ENCODE measurements at regions not wholly inside any gene's neighbourhood (a gene's known extent, or its start where the extent isn't known, plus 50 kb on each side); places are given as distances from the start of the nearest gene placed in this dataset.

GRCh38 chr12:13635709-13636108 lies 345.7 kb downstream of the GRIN2B start:
- H3K4me3 ChIP-seq: no peak overlapping the region
- no peaks in the 10 kb centered on the region for H3K9me3 ChIP-seq (replicated peaks; ENCODE audit: control insufficient read depth, insufficient read depth, low read length)
- H3K36me3 ChIP-seq (ENCODE audit: control insufficient read depth in 2 of 2, insufficient read depth in 2 of 2, low read length in 1 of 2): no peaks in the 10 kb centered on the region
- no peak overlapping the region for H3K27ac ChIP-seq (ENCODE audit: control insufficient read depth, insufficient read depth)
- ATAC-seq: no peak
- no peaks in the 10 kb centered on the region for H3K27me3 ChIP-seq (replicated peaks in 1 of 2; ENCODE audit: control insufficient read depth in 2 of 2, insufficient read depth in 2 of 2, low read length in 1 of 2)
- H3K9ac ChIP-seq (ENCODE audit: control insufficient read depth, insufficient read depth, low read length): no peak overlapping the region
- ChIA-PET RAD21 (ENCODE audit: unreplicated experiment) (no interaction called here), SMC1A (ENCODE audit: uncharacterized antibody, unreplicated experiment) (no interaction called here), CTCF (no interaction called here), POLR2A (no interaction called here)
- H3K4me2 ChIP-seq (ENCODE audit: control insufficient read depth, insufficient read depth): no peak overlapping the region
- in situ Hi-C loops (cut with MboI): no loop called here
- WGBS (ENCODE audit: insufficient coverage, insufficient replicate concordance, low lambda C conversion rate, missing lambda C conversion rate): 0% methylated on average over 2 of the region's 2 CpGs
- no peak overlapping the region for H2AFZ ChIP-seq (ENCODE audit: control insufficient read depth, low read depth, low read length)
- TF ChIP-seq EED (IDR thresholded peaks at IDR 0.05; ENCODE audit: low read depth): no peak
- TF ChIP-seq, protein P1, sequence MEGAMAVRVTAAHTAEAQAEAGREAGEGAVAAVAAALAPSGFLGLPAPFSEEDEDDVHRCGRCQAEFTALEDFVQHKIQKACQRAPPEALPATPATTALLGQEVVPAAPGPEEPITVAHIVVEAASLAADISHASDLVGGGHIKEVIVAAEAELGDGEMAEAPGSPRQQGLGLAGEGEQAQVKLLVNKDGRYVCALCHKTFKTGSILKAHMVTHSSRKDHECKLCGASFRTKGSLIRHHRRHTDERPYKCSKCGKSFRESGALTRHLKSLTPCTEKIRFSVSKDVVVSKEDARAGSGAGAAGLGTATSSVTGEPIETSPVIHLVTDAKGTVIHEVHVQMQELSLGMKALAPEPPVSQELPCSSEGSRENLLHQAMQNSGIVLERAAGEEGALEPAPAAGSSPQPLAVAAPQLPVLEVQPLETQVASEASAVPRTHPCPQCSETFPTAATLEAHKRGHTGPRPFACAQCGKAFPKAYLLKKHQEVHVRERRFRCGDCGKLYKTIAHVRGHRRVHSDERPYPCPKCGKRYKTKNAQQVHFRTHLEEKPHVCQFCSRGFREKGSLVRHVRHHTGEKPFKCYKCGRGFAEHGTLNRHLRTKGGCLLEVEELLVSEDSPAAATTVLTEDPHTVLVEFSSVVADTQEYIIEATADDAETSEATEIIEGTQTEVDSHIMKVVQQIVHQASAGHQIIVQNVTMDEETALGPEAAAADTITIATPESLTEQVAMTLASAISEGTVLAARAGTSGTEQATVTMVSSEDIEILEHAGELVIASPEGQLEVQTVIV (IDR thresholded peaks at IDR 0.05; ENCODE audit: borderline replicate concordance, partially characterized antibody): no peak
- no peak for TF ChIP-seq IKZF2 (IDR thresholded peaks at IDR 0.05)
- H4K20me1 ChIP-seq (ENCODE audit: control insufficient read depth, insufficient read depth): no peaks in the 10 kb centered on the region
- H3K4me1 ChIP-seq (ENCODE audit: control insufficient read depth, insufficient read depth, low read length): no peaks in the 10 kb centered on the region
- no peak for FAIRE-seq
- no peak for DNase-seq (ENCODE audit: low read depth, low spot score)
- H3K79me2 ChIP-seq (ENCODE audit: control insufficient read depth, insufficient read depth, low read length): no peaks in the 10 kb centered on the region
- no TSS peak for BruUV-seq (replicated peaks)
- intact Hi-C loops (cut with micrococcal nuclease; ENCODE audit: unreplicated experiment): no loop called here

DNA sequence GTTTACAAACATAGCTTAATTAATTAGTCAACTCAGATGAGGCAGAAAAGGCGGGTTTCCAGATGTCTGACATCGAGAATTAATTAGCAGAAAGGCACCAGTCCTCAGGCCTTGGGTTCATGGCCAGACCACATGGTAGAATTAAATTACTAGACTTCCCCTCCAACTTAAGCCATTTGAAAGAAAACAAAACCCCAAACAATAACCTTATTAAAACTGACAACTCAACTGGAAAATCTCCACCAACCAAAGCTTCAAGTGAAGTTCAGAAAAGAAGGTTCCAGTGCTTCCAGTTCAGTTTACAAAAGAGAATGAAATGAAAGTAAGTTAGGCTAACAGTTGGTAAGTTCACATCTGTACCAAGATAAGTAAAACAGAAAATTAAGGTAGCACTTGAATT lies 349.5 kb downstream of the GRIN2B start:
- ChIA-PET RAD21 (ENCODE audit: unreplicated experiment) (interaction anchor here (1.3 kb wide), 1 partner anchor 40 kb away, joined by 10 read pairs; no protein-coding TSS in a partner anchor), POLR2A (interaction anchor here (0.6 to 1.7 kb wide), 2 partner anchors 39 to 161 kb away, joined by 3 to 5 read pairs; no protein-coding TSS in a partner anchor), SMC1A (ENCODE audit: uncharacterized antibody, unreplicated experiment) (interaction anchor here (0.7 to 1.4 kb wide), 5 partner anchors 28 to 97 kb away, joined by 3 to 5 read pairs (median 4); no protein-coding TSS in a partner anchor), CTCF (interaction anchor here (0.7 to 1.0 kb wide), 3 partner anchors 29 to 95 kb away, joined by 3 to 5 read pairs (median 4); no protein-coding TSS in a partner anchor)
- Histone ChIP-seq H3K4me2 (ENCODE audit: control insufficient read depth, insufficient read depth) (no peak overlapping the region), H2AFZ (ENCODE audit: control insufficient read depth, low read depth, low read length) (no peak overlapping the region), H3K79me2 (ENCODE audit: control insufficient read depth, insufficient read depth, low read length) (no peaks in the 10 kb centered on the region), H3K36me3 (ENCODE audit: control insufficient read depth in 2 of 2, insufficient read depth in 2 of 2, low read length in 1 of 2) (no peaks in the 10 kb centered on the region), H3K9me3 (replicated peaks; ENCODE audit: control insufficient read depth, insufficient read depth, low read length) (no peaks in the 10 kb centered on the region; the same call in 2 of the 3 replicates), H3K4me1 (ENCODE audit: control insufficient read depth, insufficient read depth, low read length) (no peaks in the 10 kb centered on the region), H3K4me3 (no peak overlapping the region), H4K20me1 (ENCODE audit: control insufficient read depth, insufficient read depth) (no peaks in the 10 kb centered on the region), H3K27me3 (replicated peaks in 1 of 2; ENCODE audit: control insufficient read depth in 2 of 2, insufficient read depth in 2 of 2, low read length in 1 of 2) (no peaks in the 10 kb centered on the region), H3K27ac (ENCODE audit: control insufficient read depth, insufficient read depth) (no peak overlapping the region), H3K9ac (ENCODE audit: control insufficient read depth, insufficient read depth, low read length) (no peak overlapping the region)
- no peak for FAIRE-seq
- 6% methylated on average over 2 of the region's 2 CpGs for WGBS (ENCODE audit: insufficient coverage, insufficient replicate concordance, low lambda C conversion rate, missing lambda C conversion rate)
- intact Hi-C loops (cut with micrococcal nuclease; ENCODE audit: unreplicated experiment) (loop anchor here (2.0 kb wide), 2 partner anchors 39 to 95 kb away; no protein-coding TSS in a partner anchor), in situ Hi-C loops (cut with MboI) (no loop called here)
- peak; percentile 65 for DNase-seq (ENCODE audit: low read depth, low spot score)
- peak; percentile 88 for ATAC-seq
- BruUV-seq (replicated peaks): no TSS peak
- TF ChIP-seq RBBP5 (conservative IDR thresholded peaks at IDR 0.05) (no peak), IKZF1 (conservative IDR thresholded peaks at IDR 0.05) (peak; percentile 26; the same call in 1 of the 2 replicates), MXI1 (IDR thresholded peaks at IDR 0.05; ENCODE audit: low read depth, low read length) (peak; percentile 34; the same call in 1 of the 2 replicates), PAX5 (IDR thresholded peaks at IDR 0.05; ENCODE audit: borderline replicate concordance, low read depth, low read length) (no peak), NBN (IDR thresholded peaks at IDR 0.05) (peak; percentile 75; the same call in 1 of the 2 replicates), NKRF (conservative IDR thresholded peaks at IDR 0.05) (no peak), YBX1 (IDR thresholded peaks at IDR 0.05) (no peak), MTA2 (IDR thresholded peaks at IDR 0.05; ENCODE audit: low read depth) (peak; percentile 100), BHLHE40 (IDR thresholded peaks at IDR 0.05; ENCODE audit: borderline replicate concordance in 1 of 2, low read depth in 2 of 2, low read length in 1 of 2) (peak in 1 of 2 experiments; percentile 38; a peak in 1 of 4 replicates)
- TF ChIP-seq, protein P2, sequence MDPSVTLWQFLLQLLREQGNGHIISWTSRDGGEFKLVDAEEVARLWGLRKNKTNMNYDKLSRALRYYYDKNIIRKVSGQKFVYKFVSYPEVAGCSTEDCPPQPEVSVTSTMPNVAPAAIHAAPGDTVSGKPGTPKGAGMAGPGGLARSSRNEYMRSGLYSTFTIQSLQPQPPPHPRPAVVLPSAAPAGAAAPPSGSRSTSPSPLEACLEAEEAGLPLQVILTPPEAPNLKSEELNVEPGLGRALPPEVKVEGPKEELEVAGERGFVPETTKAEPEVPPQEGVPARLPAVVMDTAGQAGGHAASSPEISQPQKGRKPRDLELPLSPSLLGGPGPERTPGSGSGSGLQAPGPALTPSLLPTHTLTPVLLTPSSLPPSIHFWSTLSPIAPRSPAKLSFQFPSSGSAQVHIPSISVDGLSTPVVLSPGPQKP (IDR thresholded peaks at IDR 0.05; ENCODE audit: low read depth, low read length): no peak

Data from GM12878 (cell line).